ENCODE measurements at regions not wholly inside any gene's neighbourhood (a gene's known extent, or its start where the extent isn't known, plus 50 kb on each side); places are given as distances from the start of the nearest gene placed in this dataset.
"Not testable (repeated sequence)": the region's sequence is repeated elsewhere in the genome, so short reads cannot be mapped to it uniquely, and the experiment has no call there.

GRCh38 chr12:31162896-31163560 lies 89.4 kb downstream of the DDX11 start:
- not testable (repeated sequence) for H3K9me3 Mint-ChIP-seq
- peaks cover 11 to 15% of the 10 kb centered on the region in 2 donors for H3K27me3 Mint-ChIP-seq

GRCh38 chr12:31174293-31174692 lies 100.6 kb downstream of the DDX11 start:
- not testable (repeated sequence) for DNase-seq; H3K4me1 Mint-ChIP-seq (ENCODE audit: low read depth in 2 of 2); H3K4me3 Mint-ChIP-seq; H3K27ac Mint-ChIP-seq; H3K9me3 Mint-ChIP-seq; ATAC-seq (replicated peaks); H3K36me3 Mint-ChIP-seq (ENCODE audit: insufficient read depth)
- H3K27me3 Mint-ChIP-seq: peaks cover 8 to 28% of the 10 kb centered on the region in 2 donors

More at GRCh38 chr12:31162896-31163560, 89.4 kb downstream of the DDX11 start:
- not testable (repeated sequence) for H3K27ac Mint-ChIP-seq; H3K4me1 Mint-ChIP-seq (ENCODE audit: low read depth in 2 of 2); ATAC-seq (replicated peaks); H3K4me3 Mint-ChIP-seq; DNase-seq; H3K36me3 Mint-ChIP-seq (ENCODE audit: insufficient read depth)

- not testable (repeated sequence) for DNase-seq; H3K27ac Mint-ChIP-seq; H3K9me3 Mint-ChIP-seq; H3K4me3 Mint-ChIP-seq; H3K4me1 Mint-ChIP-seq (ENCODE audit: low read depth in 2 of 2); ATAC-seq (replicated peaks); H3K36me3 Mint-ChIP-seq (ENCODE audit: insufficient read depth)
- H3K27me3 Mint-ChIP-seq: peaks cover 8 to 35% of the 10 kb centered on the region in 2 donors
These were observed 103.9 kb downstream of the DDX11 start for GRCh38 chr12:31177514-31177913.

- not testable (repeated sequence) for ATAC-seq (replicated peaks); H3K4me3 Mint-ChIP-seq; H3K4me1 Mint-ChIP-seq (ENCODE audit: low read depth in 2 of 2); H3K27ac Mint-ChIP-seq; H3K9me3 Mint-ChIP-seq; DNase-seq; H3K36me3 Mint-ChIP-seq (ENCODE audit: insufficient read depth)
- peaks cover 8 to 35% of the 10 kb centered on the region in 2 donors for H3K27me3 Mint-ChIP-seq
These were observed 105.2 kb downstream of the DDX11 start for GRCh38 chr12:31178875-31179274.

- H3K4me3 Mint-ChIP-seq; DNase-seq; H3K27ac Mint-ChIP-seq; H3K4me1 Mint-ChIP-seq (ENCODE audit: low read depth in 2 of 2); ATAC-seq (replicated peaks); H3K36me3 Mint-ChIP-seq (ENCODE audit: insufficient read depth); H3K9me3 Mint-ChIP-seq: not testable (repeated sequence)
- H3K27me3 Mint-ChIP-seq: peaks cover 8 to 30% of the 10 kb centered on the region in 2 donors
These were observed 106.1 kb downstream of the DDX11 start for GRCh38 chr12:31179627-31180237.

- not testable (repeated sequence) for ATAC-seq (replicated peaks); DNase-seq; H3K4me1 Mint-ChIP-seq (ENCODE audit: low read depth in 2 of 2); H3K4me3 Mint-ChIP-seq; H3K36me3 Mint-ChIP-seq (ENCODE audit: insufficient read depth); H3K9me3 Mint-ChIP-seq; H3K27ac Mint-ChIP-seq
- H3K27me3 Mint-ChIP-seq: peaks cover 0 to 14% of the 10 kb centered on the region in 2 donors
These were observed 108.9 kb downstream of the DDX11 start for GRCh38 chr12:31182571-31182970.

- H3K27ac Mint-ChIP-seq, H3K9me3 Mint-ChIP-seq: not testable (repeated sequence)
These were observed 109.4 kb downstream of the DDX11 start for GRCh38 chr12:31183107-31183506.

GRCh38 chr12:31183899-31184298 lies 110.2 kb downstream of the DDX11 start:
- H3K4me1 Mint-ChIP-seq (ENCODE audit: low read depth in 2 of 2); DNase-seq; H3K4me3 Mint-ChIP-seq; H3K36me3 Mint-ChIP-seq (ENCODE audit: insufficient read depth); H3K27ac Mint-ChIP-seq; H3K9me3 Mint-ChIP-seq; ATAC-seq (replicated peaks): not testable (repeated sequence)
- peaks cover 0 to 11% of the 10 kb centered on the region in 2 donors for H3K27me3 Mint-ChIP-seq

More at GRCh38 chr12:31183107-31183506, 109.4 kb downstream of the DDX11 start:
- H3K36me3 Mint-ChIP-seq (ENCODE audit: insufficient read depth); DNase-seq; H3K4me3 Mint-ChIP-seq; ATAC-seq (replicated peaks); H3K4me1 Mint-ChIP-seq (ENCODE audit: low read depth in 2 of 2): not testable (repeated sequence)
- H3K27me3 Mint-ChIP-seq: peaks cover 0 to 14% of the 10 kb centered on the region in 2 donors

GRCh38 chr12:31184667-31185066 lies 111.0 kb downstream of the DDX11 start:
- ATAC-seq (replicated peaks); H3K27ac Mint-ChIP-seq; H3K9me3 Mint-ChIP-seq; H3K36me3 Mint-ChIP-seq (ENCODE audit: insufficient read depth); H3K4me3 Mint-ChIP-seq; H3K4me1 Mint-ChIP-seq (ENCODE audit: low read depth in 2 of 2); H3K27me3 Mint-ChIP-seq; DNase-seq: not testable (repeated sequence)

GRCh38 chr12:31192689-31193088 lies 119.0 kb downstream of the DDX11 start:
- DNase-seq; ATAC-seq (replicated peaks); H3K27me3 Mint-ChIP-seq; H3K4me1 Mint-ChIP-seq (ENCODE audit: low read depth in 2 of 2); H3K4me3 Mint-ChIP-seq; H3K9me3 Mint-ChIP-seq; H3K36me3 Mint-ChIP-seq (ENCODE audit: insufficient read depth); H3K27ac Mint-ChIP-seq: not testable (repeated sequence)

- not testable (repeated sequence) for H3K36me3 Mint-ChIP-seq (ENCODE audit: insufficient read depth); H3K4me3 Mint-ChIP-seq; H3K27ac Mint-ChIP-seq; H3K9me3 Mint-ChIP-seq; ATAC-seq (replicated peaks); DNase-seq; H3K4me1 Mint-ChIP-seq (ENCODE audit: low read depth in 2 of 2)
- peaks cover 6 to 15% of the 10 kb centered on the region in 2 donors for H3K27me3 Mint-ChIP-seq
These were observed 122.0 kb downstream of the DDX11 start for GRCh38 chr12:31195620-31196019.

GRCh38 chr12:31199476-31199875 lies 125.8 kb downstream of the DDX11 start:
- H3K4me3 Mint-ChIP-seq; ATAC-seq (replicated peaks); H3K4me1 Mint-ChIP-seq (ENCODE audit: low read depth in 2 of 2); H3K36me3 Mint-ChIP-seq (ENCODE audit: insufficient read depth); H3K27ac Mint-ChIP-seq; DNase-seq; H3K9me3 Mint-ChIP-seq: not testable (repeated sequence)
- peaks cover 25 to 43% of the 10 kb centered on the region in 2 donors for H3K27me3 Mint-ChIP-seq

GRCh38 chr12:31201382-31201781 lies 124.6 kb downstream of the SINHCAF start:
- Mint-ChIP-seq H3K4me3 (no peak overlapping the region), H3K9me3 (no peaks in the 10 kb centered on the region), H3K4me1 (ENCODE audit: low read depth in 2 of 2) (peaks cover 0 to 3% of the 10 kb centered on the region in 2 donors), H3K27me3 (peaks cover 31 to 43% of the 10 kb centered on the region in 2 donors), H3K27ac (no peak overlapping the region), H3K36me3 (ENCODE audit: insufficient read depth) (no peaks in the 10 kb centered on the region)
- no peak for DNase-seq
- no peak for ATAC-seq (replicated peaks)

GRCh38 chr12:31203261-31203660 lies 122.7 kb downstream of the SINHCAF start:
- no peaks in the 10 kb centered on the region for H3K36me3 Mint-ChIP-seq (ENCODE audit: insufficient read depth)
- no peak overlapping the region for H3K27ac Mint-ChIP-seq
- no peaks in the 10 kb centered on the region for H3K9me3 Mint-ChIP-seq
- peaks cover 0 to 3% of the 10 kb centered on the region in 2 donors for H3K4me1 Mint-ChIP-seq (ENCODE audit: low read depth in 2 of 2)
- DNase-seq (no peak), ATAC-seq (replicated peaks) (no peak)
- H3K4me3 Mint-ChIP-seq: no peak overlapping the region
- peaks cover 31 to 45% of the 10 kb centered on the region in 2 donors for H3K27me3 Mint-ChIP-seq

All from effector memory CD8-positive, alpha-beta T cell (primary cell).